HepG2 (cell line): ENCODE measurements at regions not wholly inside any gene's neighbourhood (a gene's known extent, or its start where the extent isn't known, plus 50 kb on each side); places are given as distances from the start of the nearest gene placed in this dataset.

Source experiments
- ATAC-seq: fragments of 200-7000 bp; cut with Tn5 transposase; 3 replicates; pipeline ENCODE4 v1.9.1; 2020; ENCODE audit warnings: mild to moderate bottlenecking, moderate library complexity
- BruUV-seq: library from RNA; stranded (reverse); fragments of 400-500 nt; replicated peaks from 2 replicates; lab custom pipeline; 2021; lab: Mats Ljungman, UMichigan
- CTCF ChIA-PET: fragments of 300-600 bp; formaldehyde crosslinking; extraction: SDS; loops from one replicate; lab custom pipeline; 2021; ENCODE audit warnings: low total read pairs, inconsistent platforms, low intra/inter-chr PET ratio; lab: Yijun Ruan, JAX
- POLR2A ChIA-PET: fragments of 350-600 bp; sonication (Branson Sonifier 250); formaldehyde crosslinking; loops from one replicate; lab custom pipeline; 2020; ENCODE audit warnings: antibody characterized with exemption, inconsistent platforms; lab: Yijun Ruan, JAX
- DNase-seq: peaks from one replicate; pipeline ENCODE4 v3.0.0-alpha.2; 2015; ENCODE audit warnings: low spot score
- FAIRE-seq: peaks from 3 replicates; lab custom pipeline; 2011; peaks lifted over from hg19 to GRCh38; lab: Jason Lieb, UNC
- H2AFZ ChIP-seq: one replicate; pipeline ENCODE4 v1.6.1; 2011; ENCODE audit warnings: low read length, inconsistent platforms
- H3K27ac ChIP-seq: fragments of 300-600 bp; 3 replicates; pipeline ENCODE4 v1.8.0; 2011; ENCODE audit warnings: mixed run types, mild to moderate bottlenecking, mixed read lengths, low read length, inconsistent platforms; ENCODE audit not compliant: insufficient read depth; ENCODE audit errors: extremely low read length
- H3K27me3 ChIP-seq, 2 experiments: fragments of 200-600 bp in 1 of 2; 2 replicates in 1 of 2; 3 replicates in 1 of 2; pipeline versions ENCODE4 v1.6.0 to v1.8.0; 2011; ENCODE audit warnings: low read length in 2 of 2, mild to moderate bottlenecking in 2 of 2, moderate library complexity in 2 of 2, inconsistent platforms in 1 of 2; ENCODE audit not compliant: insufficient read depth in 2 of 2, control insufficient read depth in 1 of 2
- H3K36me3 ChIP-seq, 2 experiments: fragments of 200-600 bp in 1 of 2; replicated peaks in 1 of 2; 2 replicates in 1 of 2; 3 replicates in 1 of 2; pipeline versions ENCODE4 v1.5.1 to v1.8.0; 2011; ENCODE audit warnings: low read length in 2 of 2, inconsistent platforms in 1 of 2; ENCODE audit not compliant: insufficient read depth in 2 of 2, control insufficient read depth in 1 of 2
- H3K4me1 ChIP-seq: 2 replicates; pipeline ENCODE4 v1.5.1; 2012; ENCODE audit warnings: low read length, inconsistent platforms; ENCODE audit not compliant: insufficient read depth
- H3K4me2 ChIP-seq: 2 replicates; pipeline ENCODE4 v1.6.0; 2011; ENCODE audit warnings: low read depth, low read length, inconsistent platforms
- H3K4me3 ChIP-seq, 3 experiments: fragments of 200-600 bp in 1 of 3; sonication (generic), shearing (Covaris generic) in 1 of 3; replicated peaks in 1 of 3; 2 replicates each; pipeline ENCODE4 v1.5.1; 2011 to 2016; ENCODE audit warnings: low read length in 3 of 3, inconsistent platforms in 2 of 3, low read depth in 2 of 3, mild to moderate bottlenecking in 2 of 3, control low read depth in 1 of 3, mixed read lengths in 1 of 3; ENCODE audit not compliant: insufficient read depth in 1 of 3
- H3K79me2 ChIP-seq: one replicate; pipeline ENCODE4 v1.6.1; 2011; ENCODE audit warnings: low read length, inconsistent platforms; ENCODE audit not compliant: insufficient read depth
- H3K9ac ChIP-seq: 2 replicates; pipeline ENCODE4 v1.6.0; 2011; ENCODE audit warnings: mild to moderate bottlenecking, low read depth, low read length, inconsistent platforms; ENCODE audit not compliant: insufficient read depth
- H3K9me3 ChIP-seq: 2 replicates; pipeline ENCODE4 v1.5.1; 2012; ENCODE audit warnings: mild to moderate bottlenecking, low read length
- H4K20me1 ChIP-seq: 2 replicates; pipeline ENCODE4 v1.6.0; 2011; ENCODE audit warnings: inconsistent platforms, mild to moderate bottlenecking, low read length, moderate library complexity; ENCODE audit not compliant: insufficient read depth
- MYNN ChIP-seq: sonication (generic); formaldehyde crosslinking; IDR thresholded peaks from 2 replicates; pipeline ENCODE4 v1.4.0; 2020; ENCODE audit warnings: mild to moderate bottlenecking, low read depth, missing genetic modification reagents
- ZKSCAN8 ChIP-seq: IDR thresholded peaks from 2 replicates; pipeline ENCODE4 v1.6.1; 2016; ENCODE audit warnings: borderline replicate concordance, missing genetic modification reagents, missing compliant biosample characterization
- ZNF124 ChIP-seq: sonication (generic); formaldehyde crosslinking; IDR thresholded peaks from 2 replicates; pipeline ENCODE4 v1.4.0; 2020; ENCODE audit warnings: missing genetic modification reagents
- ZNF33B ChIP-seq: sonication (generic); formaldehyde crosslinking; IDR thresholded peaks from 2 replicates; pipeline ENCODE4 v1.5.1; 2020; ENCODE audit warnings: mild to moderate bottlenecking, missing genetic modification reagents
- ZNF614 ChIP-seq: IDR thresholded peaks from 2 replicates; pipeline ENCODE4 v1.6.1; 2018; ENCODE audit warnings: missing biosample characterization, missing genetic modification reagents, inconsistent platforms, borderline replicate concordance
- WGBS: methylation state at CpG from one replicate; pipeline ENCODE4 v1.1.6; 2017; ENCODE audit warnings: low lambda C conversion rate; 5-methylcytosine and 5-hydroxymethylcytosine counted together
- in situ Hi-C: cut with HindIII; loops from 2 replicates; pipeline ENCODE4 v1.10.0; 2017; ENCODE audit warnings: low pct_unique_long_range_greater_than_20kb; ENCODE audit not compliant: extremely low pct_ligation_motif_present
- intact Hi-C: fragments of 100-400 bp; cut with micrococcal nuclease; formaldehyde crosslinking; loops from one replicate; pipeline ENCODE4 v1.10.0; 2022; ENCODE audit not compliant: unreplicated experiment
- TF ChIP-seq, protein P1 (sequence below), 2 experiments: sonication (generic) in 1 of 2; formaldehyde crosslinking in 1 of 2; IDR thresholded peaks; 2 replicates each; pipeline versions ENCODE4 v1.4.0 to v1.6.1; 2016 to 2020; ENCODE audit warnings: borderline replicate concordance in 1 of 2, low read depth in 1 of 2, mild to moderate bottlenecking in 1 of 2, missing genetic modification reagents in 1 of 2
- TF ChIP-seq, protein P2 (sequence below): sonication (generic); formaldehyde crosslinking; IDR thresholded peaks from 2 replicates; pipeline ENCODE4 v1.5.0; 2020; ENCODE audit warnings: missing genetic modification reagents, mild to moderate bottlenecking, borderline replicate concordance

DNA sequence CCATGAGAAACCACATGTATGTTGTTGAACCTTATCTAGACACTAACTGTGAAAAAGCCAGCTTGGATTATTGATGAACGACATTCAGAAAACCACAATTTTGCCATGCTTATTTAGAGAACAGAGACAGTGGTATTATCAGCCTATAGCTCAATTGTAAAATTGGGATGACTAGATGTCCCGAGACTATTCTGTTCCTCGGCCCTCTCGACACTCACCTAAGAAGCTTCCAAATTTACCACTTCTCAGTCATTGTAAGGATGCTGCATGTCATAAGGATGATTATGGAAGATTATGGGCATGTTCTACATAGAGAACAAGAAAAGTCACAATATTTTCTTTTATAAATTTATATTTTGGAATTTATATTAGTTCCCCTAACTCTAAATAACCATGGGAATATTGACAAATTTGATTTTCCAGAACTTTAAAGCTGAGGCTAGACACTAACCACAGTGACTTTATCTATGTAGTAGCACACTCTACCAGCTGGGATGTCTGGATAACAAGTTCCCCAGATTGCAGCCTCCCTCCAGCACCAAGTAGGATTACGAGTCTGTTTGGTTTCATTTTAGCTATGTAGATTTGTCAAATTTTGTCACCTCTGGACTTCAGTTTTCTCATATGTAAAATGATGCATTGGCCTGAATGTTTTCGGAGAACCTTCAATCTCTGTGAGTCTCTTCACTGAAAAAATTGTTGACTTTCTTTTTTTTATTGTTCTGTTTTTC is 513.6 kb downstream of the IRS2 start:
- H3K9ac ChIP-seq, result no peak overlapping the region
- no peak overlapping the region for H3K27ac ChIP-seq
- ATAC-seq, result no peak
- TF ChIP-seq ZNF124 (CRISPR knock-in tag) (no peak), ZKSCAN8 (CRISPR knock-in tag) (no peak), ZNF33B (no peak), MYNN (CRISPR knock-in tag) (no peak), ZNF614 (CRISPR knock-in tag) (no peak)
- TF ChIP-seq, protein P1, sequence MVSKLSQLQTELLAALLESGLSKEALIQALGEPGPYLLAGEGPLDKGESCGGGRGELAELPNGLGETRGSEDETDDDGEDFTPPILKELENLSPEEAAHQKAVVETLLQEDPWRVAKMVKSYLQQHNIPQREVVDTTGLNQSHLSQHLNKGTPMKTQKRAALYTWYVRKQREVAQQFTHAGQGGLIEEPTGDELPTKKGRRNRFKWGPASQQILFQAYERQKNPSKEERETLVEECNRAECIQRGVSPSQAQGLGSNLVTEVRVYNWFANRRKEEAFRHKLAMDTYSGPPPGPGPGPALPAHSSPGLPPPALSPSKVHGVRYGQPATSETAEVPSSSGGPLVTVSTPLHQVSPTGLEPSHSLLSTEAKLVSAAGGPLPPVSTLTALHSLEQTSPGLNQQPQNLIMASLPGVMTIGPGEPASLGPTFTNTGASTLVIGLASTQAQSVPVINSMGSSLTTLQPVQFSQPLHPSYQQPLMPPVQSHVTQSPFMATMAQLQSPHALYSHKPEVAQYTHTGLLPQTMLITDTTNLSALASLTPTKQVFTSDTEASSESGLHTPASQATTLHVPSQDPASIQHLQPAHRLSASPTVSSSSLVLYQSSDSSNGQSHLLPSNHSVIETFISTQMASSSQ (IDR thresholded peaks at IDR 0.05; ENCODE audit: low read depth), result no peak
- TF ChIP-seq, protein P1 (CRISPR knock-in tag; IDR thresholded peaks at IDR 0.05; ENCODE audit: borderline replicate concordance), result no peak
- TF ChIP-seq, protein P2, sequence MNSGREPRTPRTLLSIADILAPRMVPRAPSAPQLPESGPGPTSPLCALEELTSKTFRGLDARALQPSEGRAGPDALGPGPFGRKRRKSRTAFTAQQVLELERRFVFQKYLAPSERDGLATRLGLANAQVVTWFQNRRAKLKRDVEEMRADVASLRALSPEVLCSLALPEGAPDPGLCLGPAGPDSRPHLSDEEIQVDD (CRISPR knock-in tag), result no peak
- ChIA-PET POLR2A (no interaction called here), CTCF (no interaction called here)
- H3K9me3 ChIP-seq, result peaks cover 10% of the 10 kb centered on the region; the same call in 1 of the 2 replicates
- no peaks in the 10 kb centered on the region for H3K4me1 ChIP-seq
- H4K20me1 ChIP-seq, result no peaks in the 10 kb centered on the region
- H3K27me3 ChIP-seq, result no peaks in the 10 kb centered on the region
- WGBS, result 36% methylated on average over 5 of the region's 6 CpGs
- in situ Hi-C loops, result no loop called here
- H2AFZ ChIP-seq, result no peak overlapping the region
- H3K4me3 ChIP-seq, result no peak overlapping the region
- FAIRE-seq, result no peak
- H3K4me2 ChIP-seq, result no peak overlapping the region
- no TSS peak for BruUV-seq
- intact Hi-C loops, result no loop called here
- DNase-seq, result no peak
- no peaks in the 10 kb centered on the region for H3K79me2 ChIP-seq
- no peaks in the 10 kb centered on the region for H3K36me3 ChIP-seq
